Posterior cingulate gyrus (tissue), 11 donors: ENCODE measurements at regions not wholly inside any gene's neighbourhood (a gene's known extent, or its start where the extent isn't known, plus 50 kb on each side); places are given as distances from the start of the nearest gene placed in this dataset.
"Not testable (repeated sequence)": the region's sequence is repeated elsewhere in the genome, so short reads cannot be mapped to it uniquely, and the experiment has no call there.

ENCODE experiments used
- DNase-seq, 10 donors: peaks; one replicate each; pipeline versions ENCODE4 v3.0.0 to v3.0.0-alpha.2; 2020 to 2021; ENCODE audit warnings: mixed read lengths in 3 of 10
- intact Hi-C: fragments of 100-400 bp; cut with DNase I; formaldehyde crosslinking; loops from one replicate; pipeline ENCODE4 v1.15.1; 2023

DNA sequence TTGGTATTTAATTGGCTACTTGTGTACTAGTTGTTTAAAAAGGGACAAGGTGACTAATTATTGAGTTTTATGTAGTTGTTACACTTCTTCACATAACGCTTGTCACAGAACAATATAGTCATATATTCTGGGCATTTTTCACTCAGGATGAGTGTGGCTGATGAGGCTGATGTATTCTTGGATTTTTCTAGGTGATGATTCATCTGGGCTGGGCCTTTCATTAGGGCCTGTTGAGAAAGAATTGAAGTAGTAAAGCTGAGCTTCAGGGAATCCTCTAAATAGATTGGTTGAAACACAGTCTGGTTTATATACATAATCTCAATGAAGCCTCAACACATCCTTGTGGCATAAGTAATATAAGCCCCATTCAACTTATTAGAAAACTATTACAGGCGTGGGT is 445.7 kb downstream of the DAD1 start:
- DNase-seq = no peak
- intact Hi-C loops = no loop called here

DNA sequence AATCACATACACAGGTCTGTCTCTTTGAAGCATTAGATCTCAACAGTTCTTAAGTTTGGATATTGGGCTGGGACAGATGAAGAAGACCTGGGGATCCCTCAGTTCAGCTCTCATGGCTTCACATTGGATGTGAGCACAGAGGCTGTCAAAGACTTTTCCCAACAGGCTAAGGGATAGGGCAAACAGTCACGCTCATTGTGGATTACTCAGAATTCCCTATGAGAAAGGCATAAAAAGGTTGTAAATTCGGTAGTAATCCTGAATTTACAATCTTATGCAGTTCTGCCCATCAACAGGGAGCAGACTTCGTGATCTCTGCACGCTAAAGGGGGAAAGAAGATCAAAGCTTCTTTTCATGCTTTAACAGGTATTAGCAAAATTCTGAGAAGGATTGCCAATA is 448.4 kb downstream of the DAD1 start:
- intact Hi-C loops = no loop called here
- DNase-seq = no peak

- DNase-seq = no peak
- intact Hi-C loops = no loop called here
Observed at GRCh38 chr14:22131749-22132476, 457.1 kb downstream of the DAD1 start.

DNA sequence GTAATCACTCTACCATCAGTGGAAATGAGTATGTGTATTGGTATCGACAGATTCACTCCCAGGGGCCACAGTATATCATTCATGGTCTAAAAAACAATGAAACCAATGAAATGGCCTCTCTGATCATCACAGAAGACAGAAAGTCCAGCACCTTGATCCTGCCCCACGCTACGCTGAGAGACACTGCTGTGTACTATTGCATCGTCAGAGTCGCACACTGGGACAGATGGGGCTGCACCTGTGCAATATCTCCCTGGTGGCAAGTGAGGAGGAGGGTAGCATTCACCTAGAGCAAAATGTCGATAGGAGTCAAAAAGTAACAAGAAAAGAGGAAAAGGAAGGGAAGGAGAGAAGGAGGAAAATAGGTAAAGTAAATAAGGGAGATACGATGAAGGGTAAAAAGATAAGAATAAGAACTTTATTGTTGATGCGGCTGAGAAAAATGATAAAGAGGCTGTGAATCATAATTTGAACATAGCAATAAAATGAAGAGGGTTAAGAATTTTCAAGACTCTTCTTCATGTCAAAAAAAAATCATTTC is 450.5 kb upstream of the OR4E1 start:
- DNase-seq = no peak
- intact Hi-C loops = no loop called here

GRCh38 chr14:22122829-22123560 is 449.4 kb upstream of the OR4E1 start:
- intact Hi-C loops = no loop called here

GRCh38 chr14:22122227-22122818 is 448.7 kb upstream of the OR4E1 start:
- intact Hi-C loops = no loop called here

More at GRCh38 chr14:22122829-22123560, 449.4 kb upstream of the OR4E1 start:
- DNase-seq = no peak

GRCh38 chr14:22118899-22119477 is 445.4 kb upstream of the OR4E1 start:
- no peak for DNase-seq
- intact Hi-C loops = no loop called here

More at GRCh38 chr14:22122227-22122818, 448.7 kb upstream of the OR4E1 start:
- no peak for DNase-seq

DNA sequence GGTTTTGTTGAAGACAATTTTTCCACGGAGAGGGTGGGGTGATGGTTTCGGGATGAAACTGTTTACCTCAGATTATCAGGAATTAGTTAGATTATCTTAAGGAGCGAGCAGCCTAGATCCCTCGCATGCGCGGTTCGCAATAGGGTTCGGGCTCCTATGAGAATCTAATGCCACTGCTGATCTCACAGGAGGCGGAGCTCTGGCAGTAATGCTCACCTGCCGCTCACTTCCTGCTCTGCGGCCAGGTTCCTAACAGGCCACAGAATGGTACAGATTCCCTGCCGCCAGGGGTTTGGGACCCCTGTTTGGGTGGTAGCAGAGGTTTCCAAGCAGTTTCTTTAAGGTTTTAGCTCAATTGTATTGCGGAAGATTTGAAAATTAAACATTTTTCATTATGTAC is 439.8 kb upstream of the OR4E1 start:
- DNase-seq = no peak
- intact Hi-C loops = no loop called here

DNA sequence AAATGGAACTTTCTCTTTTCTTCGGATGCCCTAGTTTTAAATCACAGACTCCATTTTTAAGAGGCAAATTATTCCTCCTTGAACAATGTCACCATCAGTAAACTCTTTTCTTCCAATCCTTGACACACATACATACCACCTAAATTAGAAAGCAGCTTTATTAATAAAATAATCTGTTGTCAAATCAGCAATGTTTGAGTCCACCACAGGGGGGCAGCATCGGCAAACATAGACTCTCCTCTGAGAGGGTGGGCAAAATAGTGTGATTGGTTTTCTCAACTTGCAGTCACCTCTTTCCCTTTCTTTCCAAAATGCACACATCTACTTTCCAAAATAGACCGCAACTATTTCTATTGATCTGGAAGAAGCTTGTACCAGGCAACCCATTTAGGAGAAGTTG is 438.4 kb upstream of the OR4E1 start:
- DNase-seq = no peak
- intact Hi-C loops = no loop called here

GRCh38 chr14:22107753-22108152 is 434.1 kb upstream of the OR4E1 start:
- no peak for DNase-seq
- intact Hi-C loops = no loop called here

- intact Hi-C loops = no loop called here
Observed at GRCh38 chr14:22106700-22107697, 433.4 kb upstream of the OR4E1 start.

DNA sequence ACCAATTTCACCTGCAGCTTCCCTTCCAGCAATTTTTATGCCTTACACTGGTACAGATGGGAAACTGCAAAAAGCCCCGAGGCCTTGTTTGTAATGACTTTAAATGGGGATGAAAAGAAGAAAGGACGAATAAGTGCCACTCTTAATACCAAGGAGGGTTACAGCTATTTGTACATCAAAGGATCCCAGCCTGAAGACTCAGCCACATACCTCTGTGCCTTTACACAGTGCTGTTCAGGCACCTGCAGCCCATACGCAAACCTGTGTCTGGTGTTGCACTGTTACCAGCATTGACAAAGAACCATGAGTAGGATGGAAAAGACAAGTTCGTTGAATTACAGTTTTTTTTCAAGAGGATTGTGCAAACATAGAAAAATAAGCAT is 432.0 kb upstream of the OR4E1 start:
- intact Hi-C loops = no loop called here
- no peak for DNase-seq

More at GRCh38 chr14:22106700-22107697, 433.4 kb upstream of the OR4E1 start:
- DNase-seq = no peak

- intact Hi-C loops = no loop called here
- no peak for DNase-seq
Observed at GRCh38 chr14:22105006-22105623, 431.5 kb upstream of the OR4E1 start.

- intact Hi-C loops, DNase-seq: not testable (repeated sequence)
Observed at GRCh38 chr14:22100764-22101120, 427.1 kb upstream of the OR4E1 start.

DNA sequence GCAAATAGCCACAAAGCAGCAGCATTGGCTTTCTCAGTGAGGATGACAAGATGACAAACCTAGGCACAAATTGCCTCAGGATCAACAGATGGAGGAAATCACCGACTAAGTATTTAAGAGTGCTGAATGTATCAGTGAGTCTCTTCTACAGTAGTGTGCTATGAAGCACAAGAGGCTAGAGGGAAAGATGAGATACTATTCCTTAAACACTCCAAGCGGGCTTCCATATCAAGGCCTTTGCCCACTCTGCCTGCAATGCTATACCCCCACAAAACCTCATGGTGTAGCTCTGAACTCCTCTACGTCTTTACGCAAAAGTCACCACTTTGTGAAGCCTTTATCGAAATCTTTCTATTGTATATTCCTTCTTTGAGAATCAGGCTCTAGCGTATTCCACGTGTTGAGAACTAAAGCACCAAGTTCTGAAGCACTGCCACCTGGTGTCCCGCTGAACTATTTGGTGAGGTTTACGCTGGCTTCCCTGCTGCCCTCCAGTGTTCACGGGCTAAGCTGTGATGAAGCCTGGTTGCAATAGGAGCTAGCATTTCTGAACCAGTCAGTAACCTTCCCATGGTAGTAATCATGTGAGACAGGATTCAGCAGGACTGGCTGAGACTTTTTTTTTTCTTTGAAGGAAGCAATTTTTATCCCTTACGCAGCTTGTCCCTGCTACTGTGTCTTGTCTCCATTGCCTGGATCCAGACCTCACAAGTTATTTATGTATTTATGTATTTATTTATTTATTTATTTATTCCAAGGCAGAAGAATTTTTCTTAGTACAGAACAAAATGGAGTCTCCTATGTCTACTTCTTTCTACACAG is 426.5 kb upstream of the OR4E1 start:
- DNase-seq = peak in 9 of 10 donors; percentile 9 to 88 (median 49)
- intact Hi-C loops = loop anchor here (10.0 kb wide), 1 partner anchor 185 kb away; no protein-coding TSS in a partner anchor

GRCh38 chr14:22098435-22098834 is 424.8 kb upstream of the OR4E1 start:
- DNase-seq = no peak
- intact Hi-C loops = loop anchor here (10.0 kb wide), 1 partner anchor 184 kb away; no protein-coding TSS in a partner anchor

DNA sequence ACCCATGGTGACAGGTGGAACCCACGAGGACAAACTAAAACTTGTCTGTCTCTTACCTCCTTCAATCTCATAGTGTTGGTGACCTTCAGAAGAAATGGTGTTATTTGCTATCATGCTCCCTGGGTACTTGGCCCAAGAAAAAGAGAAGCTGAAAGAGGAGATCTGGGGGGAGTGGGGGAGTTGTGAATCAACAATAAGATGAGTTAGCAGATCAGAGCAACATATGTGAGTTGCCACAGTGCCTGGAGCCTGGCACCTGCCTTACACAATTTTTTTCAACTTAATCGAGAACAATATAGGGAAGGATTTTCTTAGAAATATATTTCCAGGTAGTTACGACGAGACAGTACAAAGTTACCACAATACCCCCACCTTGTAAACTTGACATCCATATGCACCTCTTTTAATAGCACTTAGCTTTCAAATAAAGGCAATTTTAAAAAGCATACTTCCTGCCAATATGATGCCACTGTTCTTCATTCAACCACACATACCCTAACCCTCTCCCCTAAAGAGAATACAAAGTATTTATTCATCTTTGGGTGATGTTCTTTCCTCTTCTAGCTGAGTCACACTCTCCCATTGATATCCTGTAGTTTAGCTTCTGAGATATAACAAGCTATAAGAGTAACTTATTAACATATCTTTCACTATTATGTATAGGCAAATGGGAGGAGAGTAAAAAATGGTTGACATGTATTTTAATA is 424.1 kb upstream of the OR4E1 start:
- DNase-seq = no peak
- intact Hi-C loops = loop anchor here (10.0 kb wide), 1 partner anchor 183 kb away; no protein-coding TSS in a partner anchor

GRCh38 chr14:22097072-22097471 is 423.5 kb upstream of the OR4E1 start:
- intact Hi-C loops = loop anchor here (10.0 kb wide), 1 partner anchor 182 kb away; no protein-coding TSS in a partner anchor
- no peak for DNase-seq
